IMR-90 (cell line): ENCODE measurements at regions not wholly inside any gene's neighbourhood (a gene's known extent, or its start where the extent isn't known, plus 50 kb on each side); places are given as distances from the start of the nearest gene placed in this dataset.

ENCODE experiments used
- CEBPB ChIP-seq: IDR thresholded peaks from 2 replicates; pipeline ENCODE4 v1.6.1; 2012; ENCODE audit warnings: low read depth, low read length, improper control_type of control experiment
- CTCF ChIP-seq: conservative IDR thresholded peaks from 2 replicates; pipeline ENCODE4 v1.5.1; 2012; ENCODE audit warnings: mild to moderate bottlenecking, low read depth, low read length, improper control_type of control experiment
- ELK1 ChIP-seq: fragments of 150-350 bp; IDR thresholded peaks from 2 replicates; pipeline ENCODE4 v1.6.1; 2016; ENCODE audit warnings: low read depth, mild to moderate bottlenecking, low read length, moderate library complexity, borderline replicate concordance
- FOS ChIP-seq: fragments of 150-350 bp; IDR thresholded peaks from 2 replicates; pipeline ENCODE4 v1.6.1; 2016; ENCODE audit warnings: low read depth, low read length
- MAZ ChIP-seq: IDR thresholded peaks from 2 replicates; pipeline ENCODE4 v1.6.1; 2012; ENCODE audit warnings: low read depth, mild to moderate bottlenecking, low read length, improper control_type of control experiment, moderate library complexity, borderline replicate concordance
- MXI1 ChIP-seq: IDR thresholded peaks from 2 replicates; pipeline ENCODE4 v1.6.1; 2012; ENCODE audit warnings: low read depth, mild to moderate bottlenecking, low read length, moderate library complexity, borderline replicate concordance
- POLR2A ChIP-seq: IDR thresholded peaks from 2 replicates; pipeline ENCODE4 v1.6.1; 2012; ENCODE audit warnings: mild to moderate bottlenecking, low read depth, low read length
- RFX5 ChIP-seq: IDR thresholded peaks from 2 replicates; pipeline ENCODE4 v1.8.0; 2012; ENCODE audit warnings: low read depth, mild to moderate bottlenecking, low read length, moderate library complexity
- TF ChIP-seq, protein P1 (sequence below): fragments of 150-350 bp; IDR thresholded peaks from 2 replicates; pipeline ENCODE4 v1.6.1; 2017; ENCODE audit warnings: mild to moderate bottlenecking, antibody characterized with exemption, low read length, low read depth

DNA sequence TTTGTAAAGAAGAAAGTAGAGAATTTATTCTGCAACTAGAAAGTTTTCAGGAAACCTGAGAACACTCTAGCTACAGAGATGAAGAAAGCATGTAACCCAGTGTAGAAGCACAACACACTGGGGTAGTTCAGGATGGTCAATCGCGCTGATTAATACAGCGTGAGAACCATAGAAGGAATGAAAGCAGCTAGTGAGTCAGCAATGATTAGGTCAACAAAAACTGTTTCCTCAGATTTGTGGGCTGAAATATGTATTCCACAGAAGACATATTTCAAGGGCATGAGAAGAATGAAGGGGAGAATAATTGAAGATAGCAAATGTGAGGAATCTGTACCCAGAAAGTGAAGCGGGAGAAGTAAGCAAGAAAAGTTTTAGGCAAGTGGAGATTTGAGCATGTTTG lies 97.8 kb upstream of the ADGRL2 start:
- TF ChIP-seq CTCF (no peak), POLR2A (no peak), ELK1 (no peak), FOS (peak; percentile 79), RFX5 (no peak), MAZ (no peak), MXI1 (no peak), CEBPB (peak; percentile 61; the same call in 1 of the 2 replicates)
- TF ChIP-seq, protein P1, sequence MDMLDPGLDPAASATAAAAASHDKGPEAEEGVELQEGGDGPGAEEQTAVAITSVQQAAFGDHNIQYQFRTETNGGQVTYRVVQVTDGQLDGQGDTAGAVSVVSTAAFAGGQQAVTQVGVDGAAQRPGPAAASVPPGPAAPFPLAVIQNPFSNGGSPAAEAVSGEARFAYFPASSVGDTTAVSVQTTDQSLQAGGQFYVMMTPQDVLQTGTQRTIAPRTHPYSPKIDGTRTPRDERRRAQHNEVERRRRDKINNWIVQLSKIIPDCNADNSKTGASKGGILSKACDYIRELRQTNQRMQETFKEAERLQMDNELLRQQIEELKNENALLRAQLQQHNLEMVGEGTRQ: no peak
